ENCODE measurements at regions not wholly inside any gene's neighbourhood (a gene's known extent, or its start where the extent isn't known, plus 50 kb on each side); places are given as distances from the start of the nearest gene placed in this dataset.

DNA sequence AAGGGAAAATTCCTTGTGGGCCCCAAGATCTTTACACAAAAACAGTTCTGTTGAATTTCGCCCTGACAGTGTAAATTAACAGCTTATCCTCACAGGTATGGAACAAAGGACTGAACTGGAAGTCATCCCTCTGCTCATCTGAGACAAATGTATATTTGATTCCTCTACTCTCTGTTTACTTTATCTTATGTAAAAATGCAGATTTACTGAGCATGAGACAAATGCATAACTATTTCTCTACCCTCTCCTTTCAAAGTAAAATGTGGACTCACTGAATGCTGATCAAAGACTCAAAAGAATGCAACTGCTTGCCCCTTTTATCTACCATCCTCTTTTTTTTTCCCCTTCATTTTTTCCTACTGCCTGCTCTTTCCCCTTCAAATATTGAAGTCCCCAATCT lies 98.6 kb upstream of the CRBN start:
- Histone ChIP-seq H3K4me1 (ENCODE audit: control insufficient read depth in 5 of 5, insufficient read depth in 5 of 5, low read length in 5 of 5) (peaks cover 0 to 2% (median 0%) of the 10 kb centered on the region in 5 donors), H3K27ac (ENCODE audit: low read depth in 1 of 2, low read length in 1 of 2) (no peak overlapping the region), H3K9me3 (ENCODE audit: control insufficient read depth in 4 of 4, insufficient read depth in 3 of 4, low read length in 3 of 4) (no peaks in the 10 kb centered on the region), H3K36me3 (ENCODE audit: control insufficient read depth in 4 of 4, insufficient read depth in 4 of 4, low read length in 4 of 4) (no peaks in the 10 kb centered on the region), H3K27me3 (ENCODE audit: control insufficient read depth in 3 of 3, insufficient read depth in 3 of 3, low read length in 2 of 3) (no peaks in the 10 kb centered on the region), H3K9ac (ENCODE audit: insufficient read depth in 1 of 2, low read length in 2 of 2) (no peak overlapping the region), H3K4me3 (no peak overlapping the region)
- TF ChIP-seq, protein P1, sequence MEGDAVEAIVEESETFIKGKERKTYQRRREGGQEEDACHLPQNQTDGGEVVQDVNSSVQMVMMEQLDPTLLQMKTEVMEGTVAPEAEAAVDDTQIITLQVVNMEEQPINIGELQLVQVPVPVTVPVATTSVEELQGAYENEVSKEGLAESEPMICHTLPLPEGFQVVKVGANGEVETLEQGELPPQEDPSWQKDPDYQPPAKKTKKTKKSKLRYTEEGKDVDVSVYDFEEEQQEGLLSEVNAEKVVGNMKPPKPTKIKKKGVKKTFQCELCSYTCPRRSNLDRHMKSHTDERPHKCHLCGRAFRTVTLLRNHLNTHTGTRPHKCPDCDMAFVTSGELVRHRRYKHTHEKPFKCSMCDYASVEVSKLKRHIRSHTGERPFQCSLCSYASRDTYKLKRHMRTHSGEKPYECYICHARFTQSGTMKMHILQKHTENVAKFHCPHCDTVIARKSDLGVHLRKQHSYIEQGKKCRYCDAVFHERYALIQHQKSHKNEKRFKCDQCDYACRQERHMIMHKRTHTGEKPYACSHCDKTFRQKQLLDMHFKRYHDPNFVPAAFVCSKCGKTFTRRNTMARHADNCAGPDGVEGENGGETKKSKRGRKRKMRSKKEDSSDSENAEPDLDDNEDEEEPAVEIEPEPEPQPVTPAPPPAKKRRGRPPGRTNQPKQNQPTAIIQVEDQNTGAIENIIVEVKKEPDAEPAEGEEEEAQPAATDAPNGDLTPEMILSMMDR (IDR thresholded peaks at IDR 0.05; ENCODE audit: control extremely low read depth, extremely low read depth): no peak
- ATAC-seq (ENCODE audit: insufficient read depth, low FRiP score): no peak
- 57 to 76% methylated on average over 1 of the region's 1 CpG for WGBS, 2 donors
- no peak for DNase-seq

DNA sequence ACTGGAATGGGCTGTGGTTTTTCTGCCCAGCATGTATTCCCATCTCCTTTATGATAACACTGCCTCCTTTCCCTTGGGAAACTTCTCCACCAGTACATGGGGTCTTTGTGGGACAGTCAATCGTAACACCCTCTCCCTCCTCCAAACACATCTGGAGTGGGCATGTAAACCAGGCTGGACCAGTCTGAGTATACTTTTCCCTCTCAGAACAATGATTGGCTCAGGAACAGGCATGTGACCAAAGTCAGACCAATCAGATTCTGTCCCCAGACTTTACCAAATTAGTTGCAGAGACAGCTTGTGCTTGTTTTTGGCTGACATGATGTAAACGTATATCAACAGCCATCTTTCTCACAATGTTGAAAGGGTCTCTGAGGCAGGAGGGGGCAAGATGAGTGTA lies 97.1 kb upstream of the CRBN start:
- 90 to 91% methylated on average over 2 of the region's 2 CpGs for whole genome bisulfite sequencing, 2 donors
- Histone ChIP-seq H3K27me3 (ENCODE audit: control insufficient read depth in 3 of 3, insufficient read depth in 3 of 3, low read length in 2 of 3) (no peaks in the 10 kb centered on the region), H3K9me3 (ENCODE audit: control insufficient read depth in 4 of 4, insufficient read depth in 3 of 4, low read length in 3 of 4) (no peaks in the 10 kb centered on the region), H3K36me3 (ENCODE audit: control insufficient read depth in 4 of 4, insufficient read depth in 4 of 4, low read length in 4 of 4) (no peaks in the 10 kb centered on the region), H3K4me3 (no peak overlapping the region), H3K4me1 (ENCODE audit: control insufficient read depth in 5 of 5, insufficient read depth in 5 of 5, low read length in 5 of 5) (peaks cover 0 to 2% (median 0%) of the 10 kb centered on the region in 5 donors), H3K27ac (ENCODE audit: low read depth in 1 of 2, low read length in 1 of 2) (no peak overlapping the region), H3K9ac (ENCODE audit: insufficient read depth in 1 of 2, low read length in 2 of 2) (no peak overlapping the region)
- ATAC-seq (ENCODE audit: insufficient read depth, low FRiP score) (no peak), DNase-seq (no peak)
- TF ChIP-seq, protein P1 (IDR thresholded peaks at IDR 0.05; ENCODE audit: control extremely low read depth, extremely low read depth): no peak

DNA sequence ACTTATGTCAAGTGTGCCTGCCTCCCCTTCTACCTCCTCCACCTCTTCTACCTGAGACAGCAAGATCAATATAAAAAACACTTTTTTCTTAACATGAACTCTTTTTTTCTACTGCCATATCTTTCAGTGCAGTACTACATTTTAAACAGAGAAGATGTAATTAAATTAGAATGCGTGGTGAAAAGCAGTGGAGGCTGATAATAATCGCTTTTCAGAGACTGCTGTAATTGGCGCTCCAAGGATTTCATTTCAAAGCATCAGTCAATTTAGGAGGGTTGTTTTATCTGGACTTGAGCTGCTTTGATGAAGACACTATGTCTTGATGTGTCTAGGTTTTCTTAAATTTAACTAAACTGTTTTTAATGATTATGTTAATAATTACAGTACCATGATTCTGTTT lies 85.3 kb upstream of the CRBN start:
- Histone ChIP-seq H3K9me3 (ENCODE audit: control insufficient read depth in 4 of 4, insufficient read depth in 3 of 4, low read length in 3 of 4) (no peaks in the 10 kb centered on the region), H3K27ac (ENCODE audit: low read depth in 1 of 2, low read length in 1 of 2) (no peak overlapping the region), H3K9ac (ENCODE audit: insufficient read depth in 1 of 2, low read length in 2 of 2) (no peak overlapping the region), H3K4me1 (ENCODE audit: control insufficient read depth in 5 of 5, insufficient read depth in 5 of 5, low read length in 5 of 5) (no peaks in the 10 kb centered on the region), H3K4me3 (no peak overlapping the region), H3K27me3 (ENCODE audit: control insufficient read depth in 3 of 3, insufficient read depth in 3 of 3, low read length in 2 of 3) (peaks cover 0 to 4% (median 0%) of the 10 kb centered on the region in 3 donors), H3K36me3 (ENCODE audit: control insufficient read depth in 4 of 4, insufficient read depth in 4 of 4, low read length in 4 of 4) (no peaks in the 10 kb centered on the region)
- TF ChIP-seq, protein P1 (IDR thresholded peaks at IDR 0.05; ENCODE audit: control extremely low read depth, extremely low read depth): no peak
- DNase-seq (no peak), ATAC-seq (ENCODE audit: insufficient read depth, low FRiP score) (no peak)
- WGBS, 2 donors: 93 to 94% methylated on average over 3 of the region's 3 CpGs

DNA sequence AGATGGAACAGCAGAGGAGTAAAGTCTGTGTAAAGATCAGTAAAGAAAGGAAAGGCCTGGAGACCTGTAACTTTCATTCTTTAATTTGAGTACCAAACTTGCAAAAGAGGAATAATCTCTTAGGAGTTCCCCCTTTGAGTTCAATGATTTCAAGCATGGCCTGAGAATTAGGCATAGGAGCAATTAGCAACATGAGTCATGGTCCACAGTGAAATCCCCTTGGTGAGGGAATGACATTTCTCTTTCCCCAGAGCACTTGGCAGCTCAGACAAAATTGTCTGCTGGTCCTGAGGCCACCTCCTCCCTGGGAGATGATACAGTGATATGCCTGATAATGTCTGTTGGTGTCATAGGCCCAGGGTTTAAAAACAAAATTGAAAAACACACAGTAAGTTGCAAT lies 81.4 kb upstream of the CRBN start:
- Histone ChIP-seq H3K27me3 (ENCODE audit: control insufficient read depth in 3 of 3, insufficient read depth in 3 of 3, low read length in 2 of 3) (no peaks in the 10 kb centered on the region), H3K4me1 (ENCODE audit: control insufficient read depth in 5 of 5, insufficient read depth in 5 of 5, low read length in 5 of 5) (no peaks in the 10 kb centered on the region), H3K9ac (ENCODE audit: insufficient read depth in 1 of 2, low read length in 2 of 2) (no peak overlapping the region), H3K4me3 (no peak overlapping the region), H3K27ac (ENCODE audit: low read depth in 1 of 2, low read length in 1 of 2) (no peak overlapping the region), H3K9me3 (ENCODE audit: control insufficient read depth in 4 of 4, insufficient read depth in 3 of 4, low read length in 3 of 4) (no peaks in the 10 kb centered on the region), H3K36me3 (ENCODE audit: control insufficient read depth in 4 of 4, insufficient read depth in 4 of 4, low read length in 4 of 4) (no peaks in the 10 kb centered on the region)
- TF ChIP-seq, protein P1 (IDR thresholded peaks at IDR 0.05; ENCODE audit: control extremely low read depth, extremely low read depth): no peak
- DNase-seq: no peak
- ATAC-seq (ENCODE audit: insufficient read depth, low FRiP score): no peak

All from lung (tissue), 11 donors.